ENCODE measurements at regions not wholly inside any gene's neighbourhood (a gene's known extent, or its start where the extent isn't known, plus 50 kb on each side); places are given as distances from the start of the nearest gene placed in this dataset.
"Not testable (repeated sequence)": the region's sequence is repeated elsewhere in the genome, so short reads cannot be mapped to it uniquely, and the experiment has no call there.

- H3K4me1 ChIP-seq (ENCODE audit: control insufficient read depth, insufficient read depth, low read length) = peaks cover 13% of the 10 kb centered on the region
- not testable (repeated sequence) for DNase-seq (ENCODE audit: low read depth in 4 of 6, low spot score in 6 of 6); H3K9me3 ChIP-seq (ENCODE audit: control insufficient read depth, insufficient read depth, low read length); H3K27me3 ChIP-seq (ENCODE audit: control insufficient read depth, insufficient read depth, low read length); H3K4me3 ChIP-seq (ENCODE audit: low read depth, low read length); H3K36me3 ChIP-seq (ENCODE audit: control insufficient read depth, insufficient read depth, low read length); H3K27ac ChIP-seq (ENCODE audit: low read depth, low read length)
- WGBS (ENCODE audit: insufficient coverage) = no CpG with 5 or more reads among the region's 3 CpGs
These were observed 311.2 kb upstream of the SOX4 start for GRCh38 chr6:21282360-21282759.

GRCh38 chr6:21284166-21284565 lies 309.4 kb upstream of the SOX4 start:
- peak in 2 of 6 donors; percentile 55 to 83 for DNase-seq (ENCODE audit: low read depth in 4 of 6, low spot score in 6 of 6)
- WGBS (ENCODE audit: insufficient coverage) = 14% methylated on average over 1 of the region's 3 CpGs
- Histone ChIP-seq H3K4me3 (ENCODE audit: low read depth, low read length) (no peak overlapping the region), H3K36me3 (ENCODE audit: control insufficient read depth, insufficient read depth, low read length) (no peaks in the 10 kb centered on the region), H3K9me3 (ENCODE audit: control insufficient read depth, insufficient read depth, low read length) (no peaks in the 10 kb centered on the region), H3K27ac (ENCODE audit: low read depth, low read length) (peak overlapping the region; percentile 10), H3K4me1 (ENCODE audit: control insufficient read depth, insufficient read depth, low read length) (peaks cover 7% of the 10 kb centered on the region), H3K27me3 (ENCODE audit: control insufficient read depth, insufficient read depth, low read length) (no peaks in the 10 kb centered on the region)

- Histone ChIP-seq H3K27ac (ENCODE audit: low read depth, low read length) (no peak overlapping the region), H3K36me3 (ENCODE audit: control insufficient read depth, insufficient read depth, low read length) (no peaks in the 10 kb centered on the region)
- WGBS (ENCODE audit: insufficient coverage) = 36% methylated on average over 3 of the region's 7 CpGs
These were observed 308.8 kb upstream of the SOX4 start for GRCh38 chr6:21284706-21285105.

GRCh38 chr6:21294144-21294543 lies 299.4 kb upstream of the SOX4 start:
- no peaks in the 10 kb centered on the region for H3K4me1 ChIP-seq (ENCODE audit: control insufficient read depth, insufficient read depth, low read length)
- no peak overlapping the region for H3K4me3 ChIP-seq (ENCODE audit: low read depth, low read length)
- no peak overlapping the region for H3K27ac ChIP-seq (ENCODE audit: low read depth, low read length)
- DNase-seq (ENCODE audit: low read depth in 4 of 6, low spot score in 6 of 6) = no peak
- 88% methylated on average over 6 of the region's 8 CpGs for WGBS (ENCODE audit: insufficient coverage)
- H3K36me3 ChIP-seq (ENCODE audit: control insufficient read depth, insufficient read depth, low read length) = no peaks in the 10 kb centered on the region
- H3K27me3 ChIP-seq (ENCODE audit: control insufficient read depth, insufficient read depth, low read length) = no peaks in the 10 kb centered on the region
- no peaks in the 10 kb centered on the region for H3K9me3 ChIP-seq (ENCODE audit: control insufficient read depth, insufficient read depth, low read length)

More at GRCh38 chr6:21284706-21285105, 308.8 kb upstream of the SOX4 start:
- DNase-seq (ENCODE audit: low read depth in 4 of 6, low spot score in 6 of 6) = peak in 3 of 6 donors; percentile 58 to 91 (median 79)
- Histone ChIP-seq H3K9me3 (ENCODE audit: control insufficient read depth, insufficient read depth, low read length) (no peaks in the 10 kb centered on the region), H3K4me1 (ENCODE audit: control insufficient read depth, insufficient read depth, low read length) (peaks cover 7% of the 10 kb centered on the region), H3K4me3 (ENCODE audit: low read depth, low read length) (no peak overlapping the region), H3K27me3 (ENCODE audit: control insufficient read depth, insufficient read depth, low read length) (no peaks in the 10 kb centered on the region)

GRCh38 chr6:21295506-21296240 lies 297.9 kb upstream of the SOX4 start:
- Histone ChIP-seq H3K27me3 (ENCODE audit: control insufficient read depth, insufficient read depth, low read length) (no peaks in the 10 kb centered on the region), H3K4me3 (ENCODE audit: low read depth, low read length) (no peak overlapping the region), H3K27ac (ENCODE audit: low read depth, low read length) (no peak overlapping the region), H3K4me1 (ENCODE audit: control insufficient read depth, insufficient read depth, low read length) (no peaks in the 10 kb centered on the region), H3K36me3 (ENCODE audit: control insufficient read depth, insufficient read depth, low read length) (no peaks in the 10 kb centered on the region), H3K9me3 (ENCODE audit: control insufficient read depth, insufficient read depth, low read length) (no peaks in the 10 kb centered on the region)
- no peak for DNase-seq (ENCODE audit: low read depth in 4 of 6, low spot score in 6 of 6)
- 100% methylated on average over 1 of the region's 6 CpGs for WGBS (ENCODE audit: insufficient coverage)

- peak in 1 of 6 donors; percentile 80 for DNase-seq (ENCODE audit: low read depth in 4 of 6, low spot score in 6 of 6)
- Histone ChIP-seq H3K36me3 (ENCODE audit: control insufficient read depth, insufficient read depth, low read length) (no peaks in the 10 kb centered on the region), H3K4me3 (ENCODE audit: low read depth, low read length) (no peak overlapping the region), H3K9me3 (ENCODE audit: control insufficient read depth, insufficient read depth, low read length) (no peaks in the 10 kb centered on the region), H3K27me3 (ENCODE audit: control insufficient read depth, insufficient read depth, low read length) (no peaks in the 10 kb centered on the region), H3K27ac (ENCODE audit: low read depth, low read length) (no peak overlapping the region), H3K4me1 (ENCODE audit: control insufficient read depth, insufficient read depth, low read length) (no peaks in the 10 kb centered on the region)
- 82% methylated on average over 3 of the region's 3 CpGs for WGBS (ENCODE audit: insufficient coverage)
These were observed 295.9 kb upstream of the SOX4 start for GRCh38 chr6:21297665-21298064.

- Histone ChIP-seq H3K4me3 (ENCODE audit: low read depth, low read length) (no peak overlapping the region), H3K36me3 (ENCODE audit: control insufficient read depth, insufficient read depth, low read length) (no peaks in the 10 kb centered on the region), H3K27ac (ENCODE audit: low read depth, low read length) (no peak overlapping the region), H3K27me3 (ENCODE audit: control insufficient read depth, insufficient read depth, low read length) (no peaks in the 10 kb centered on the region), H3K4me1 (ENCODE audit: control insufficient read depth, insufficient read depth, low read length) (no peaks in the 10 kb centered on the region), H3K9me3 (ENCODE audit: control insufficient read depth, insufficient read depth, low read length) (no peaks in the 10 kb centered on the region)
- DNase-seq (ENCODE audit: low read depth in 4 of 6, low spot score in 6 of 6) = no peak
- no CpG with 5 or more reads among the region's 2 CpGs for WGBS (ENCODE audit: insufficient coverage)
These were observed 294.3 kb upstream of the SOX4 start for GRCh38 chr6:21299216-21299615.

- H3K4me3 ChIP-seq (ENCODE audit: low read depth, low read length) = no peak overlapping the region
- H3K4me1 ChIP-seq (ENCODE audit: control insufficient read depth, insufficient read depth, low read length) = no peaks in the 10 kb centered on the region
- no CpG with 5 or more reads among the region's 3 CpGs for whole genome bisulfite sequencing (ENCODE audit: insufficient coverage)
- H3K36me3 ChIP-seq (ENCODE audit: control insufficient read depth, insufficient read depth, low read length) = no peaks in the 10 kb centered on the region
- H3K9me3 ChIP-seq (ENCODE audit: control insufficient read depth, insufficient read depth, low read length) = no peaks in the 10 kb centered on the region
- no peaks in the 10 kb centered on the region for H3K27me3 ChIP-seq (ENCODE audit: control insufficient read depth, insufficient read depth, low read length)
- DNase-seq (ENCODE audit: low read depth in 4 of 6, low spot score in 6 of 6) = no peak
- no peak overlapping the region for H3K27ac ChIP-seq (ENCODE audit: low read depth, low read length)
These were observed 293.1 kb upstream of the SOX4 start for GRCh38 chr6:21300439-21300838.

- Histone ChIP-seq H3K27me3 (ENCODE audit: control insufficient read depth, insufficient read depth, low read length) (no peaks in the 10 kb centered on the region), H3K27ac (ENCODE audit: low read depth, low read length) (no peak overlapping the region), H3K36me3 (ENCODE audit: control insufficient read depth, insufficient read depth, low read length) (no peaks in the 10 kb centered on the region), H3K4me1 (ENCODE audit: control insufficient read depth, insufficient read depth, low read length) (peaks cover 5% of the 10 kb centered on the region), H3K9me3 (ENCODE audit: control insufficient read depth, insufficient read depth, low read length) (no peaks in the 10 kb centered on the region), H3K4me3 (ENCODE audit: low read depth, low read length) (no peak overlapping the region)
- no CpG with 5 or more reads among the region's 2 CpGs for WGBS (ENCODE audit: insufficient coverage)
- DNase-seq (ENCODE audit: low read depth in 4 of 6, low spot score in 6 of 6) = no peak
These were observed 287.6 kb upstream of the SOX4 start for GRCh38 chr6:21305893-21306332.

- WGBS (ENCODE audit: insufficient coverage) = 100% methylated on average over 3 of the region's 4 CpGs
- H3K27me3 ChIP-seq (ENCODE audit: control insufficient read depth, insufficient read depth, low read length) = no peaks in the 10 kb centered on the region
- no peaks in the 10 kb centered on the region for H3K36me3 ChIP-seq (ENCODE audit: control insufficient read depth, insufficient read depth, low read length)
- no peak for DNase-seq (ENCODE audit: low read depth in 4 of 6, low spot score in 6 of 6)
- peaks cover 5% of the 10 kb centered on the region for H3K4me1 ChIP-seq (ENCODE audit: control insufficient read depth, insufficient read depth, low read length)
- H3K9me3 ChIP-seq (ENCODE audit: control insufficient read depth, insufficient read depth, low read length) = no peaks in the 10 kb centered on the region
- no peak overlapping the region for H3K27ac ChIP-seq (ENCODE audit: low read depth, low read length)
- H3K4me3 ChIP-seq (ENCODE audit: low read depth, low read length) = no peak overlapping the region
These were observed 287.0 kb upstream of the SOX4 start for GRCh38 chr6:21306546-21306945.

Measured in spinal cord (tissue), 9 donors.